IMR-90 (cell line): ENCODE measurements at regions not wholly inside any gene's neighbourhood (a gene's known extent, or its start where the extent isn't known, plus 50 kb on each side); places are given as distances from the start of the nearest gene placed in this dataset.

Source experiments
- ATAC-seq: fragments of 200-7000 bp; cut with Tn5 transposase; 2 replicates; pipeline ENCODE4 v1.9.1; 2020; ENCODE audit warnings: low read depth, mild to moderate bottlenecking, moderate library complexity
- BruUV-seq: library from RNA; stranded (reverse); fragments of 400-500 nt; replicated peaks from 2 replicates; lab custom pipeline; 2021; lab: Mats Ljungman, UMichigan
- CTCF ChIA-PET: fragments of 300-600 bp; formaldehyde crosslinking; extraction: SDS; loops from one replicate; lab custom pipeline; 2021; ENCODE audit warnings: antibody characterized with exemption; lab: Yijun Ruan, JAX
- POLR2A ChIA-PET: fragments of 300-600 bp; sonication (Branson Sonifier 250); formaldehyde crosslinking; loops from one replicate; lab custom pipeline; 2022; ENCODE audit warnings: antibody characterized with exemption; ENCODE audit not compliant: unreplicated experiment; lab: Charles Lee
- DNase-seq: peaks from one replicate; pipeline ENCODE4 v3.0.0; 2013
- H2AFZ ChIP-seq: replicated peaks from 2 replicates; pipeline ENCODE3; 2013; ENCODE audit warnings: low read length, mild to moderate bottlenecking; ENCODE audit not compliant: poor library complexity
- H2AK5ac ChIP-seq: 2 replicates; pipeline ENCODE4 v1.6.1; 2013; ENCODE audit warnings: low read depth, low read length, inconsistent platforms
- H2AK9ac ChIP-seq: replicated peaks from 2 replicates; pipeline ENCODE3; 2013; ENCODE audit warnings: mild to moderate bottlenecking, low read depth, low read length, moderate library complexity; ENCODE audit not compliant: poor library complexity
- H2BK120ac ChIP-seq: 2 replicates; pipeline ENCODE4 v1.6.1; 2013; ENCODE audit warnings: low read depth, low read length, inconsistent platforms
- H2BK15ac ChIP-seq: 3 replicates; pipeline ENCODE4 v1.6.1; 2013; ENCODE audit warnings: low read depth, low read length, inconsistent platforms
- H2BK20ac ChIP-seq: 2 replicates; pipeline ENCODE4 v1.6.1; 2013; ENCODE audit warnings: low read depth, mild to moderate bottlenecking, inconsistent platforms, low read length, moderate library complexity
- H2BK5ac ChIP-seq: 2 replicates; pipeline ENCODE4 v1.6.1; 2013; ENCODE audit warnings: mild to moderate bottlenecking, low read depth, low read length, inconsistent platforms; ENCODE audit not compliant: poor library complexity, severe bottlenecking
- H3K14ac ChIP-seq: replicated peaks from 2 replicates; pipeline ENCODE4 v1.6.1; 2013; ENCODE audit warnings: low read depth, low read length, inconsistent platforms
- H3K18ac ChIP-seq: 2 replicates; pipeline ENCODE4 v1.6.1; 2013; ENCODE audit warnings: low read depth, low read length, control low read depth
- H3K23ac ChIP-seq: 2 replicates; pipeline ENCODE4 v1.6.1; 2013; ENCODE audit warnings: low read depth, low read length, inconsistent platforms
- H3K27ac ChIP-seq: 2 replicates; pipeline ENCODE4 v1.5.1; 2013; ENCODE audit warnings: mild to moderate bottlenecking, control low read depth, low read length; ENCODE audit not compliant: insufficient read depth
- H3K27me3 ChIP-seq: 2 replicates; pipeline ENCODE4 v1.6.1; 2013; ENCODE audit warnings: low read length; ENCODE audit not compliant: control insufficient read depth, insufficient read depth
- H3K36me3 ChIP-seq: 2 replicates; pipeline ENCODE4 v1.6.1; 2013; ENCODE audit warnings: low read length, mixed read lengths; ENCODE audit not compliant: control insufficient read depth, insufficient read depth
- H3K4ac ChIP-seq: 2 replicates; pipeline ENCODE4 v1.6.1; 2013; ENCODE audit warnings: low read depth, low read length, inconsistent platforms
- H3K4me1 ChIP-seq: 2 replicates; pipeline ENCODE4 v1.6.1; 2013; ENCODE audit warnings: low read length, mixed read lengths; ENCODE audit not compliant: control insufficient read depth, insufficient read depth
- H3K4me2 ChIP-seq: 2 replicates; pipeline ENCODE4 v1.6.1; 2013; ENCODE audit warnings: low read depth, mild to moderate bottlenecking, control low read depth, low read length, moderate library complexity
- H3K4me3 ChIP-seq: 2 replicates; pipeline ENCODE4 v1.5.1; 2013; ENCODE audit warnings: low read depth, mild to moderate bottlenecking, control low read depth, low read length, moderate library complexity; ENCODE audit not compliant: insufficient read depth
- H3K56ac ChIP-seq: 2 replicates; pipeline ENCODE4 v1.6.1; 2013; ENCODE audit warnings: low read length, inconsistent platforms; ENCODE audit not compliant: insufficient read depth; ENCODE audit errors: extremely low read depth
- H3K79me1 ChIP-seq, 2 experiments: 2 replicates each; pipeline ENCODE4 v1.6.1; 2013; ENCODE audit warnings: low read length in 2 of 2, inconsistent platforms in 1 of 2, low read depth in 1 of 2
- H3K9ac ChIP-seq: 2 replicates; pipeline ENCODE4 v1.6.1; 2013; ENCODE audit warnings: low read depth, low read length, control low read depth
- H3K9me1 ChIP-seq: 2 replicates; pipeline ENCODE4 v1.6.1; 2013; ENCODE audit warnings: low read length, inconsistent platforms; ENCODE audit not compliant: insufficient read depth
- H3K9me3 ChIP-seq: 2 replicates; pipeline ENCODE4 v1.6.1; 2013; ENCODE audit warnings: low read length; ENCODE audit not compliant: control insufficient read depth, insufficient read depth
- H4K20me1 ChIP-seq: 2 replicates; pipeline ENCODE4 v1.6.1; 2013; ENCODE audit warnings: low read length, inconsistent platforms; ENCODE audit not compliant: insufficient read depth
- H4K5ac ChIP-seq: 2 replicates; pipeline ENCODE4 v1.6.1; 2013; ENCODE audit warnings: mild to moderate bottlenecking, low read depth, low read length, control low read depth
- H4K8ac ChIP-seq, 2 experiments: 2 replicates each; pipeline ENCODE4 v1.6.1; 2013; ENCODE audit warnings: low read depth in 2 of 2, low read length in 2 of 2, control low read depth in 1 of 2, inconsistent platforms in 1 of 2
- H4K91ac ChIP-seq: 2 replicates; pipeline ENCODE4 v1.6.1; 2013; ENCODE audit warnings: low read depth, low read length, inconsistent platforms; ENCODE audit not compliant: insufficient read depth
- BHLHE40 ChIP-seq: fragments of 150-350 bp; IDR thresholded peaks from 2 replicates; pipeline ENCODE4 v1.6.1; 2016; ENCODE audit warnings: mild to moderate bottlenecking, low read depth, low read length
- CEBPB ChIP-seq: IDR thresholded peaks from 2 replicates; pipeline ENCODE4 v1.6.1; 2012; ENCODE audit warnings: low read depth, low read length, improper control_type of control experiment
- CHD1 ChIP-seq: IDR thresholded peaks from 2 replicates; pipeline ENCODE4 v1.6.1; 2012; ENCODE audit warnings: low read depth, low read length, improper control_type of control experiment
- FOS ChIP-seq: fragments of 150-350 bp; IDR thresholded peaks from 2 replicates; pipeline ENCODE4 v1.6.1; 2016; ENCODE audit warnings: low read depth, low read length
- MAFK ChIP-seq: IDR thresholded peaks from 2 replicates; pipeline ENCODE4 v1.6.1; 2012; ENCODE audit warnings: low read depth, low read length, improper control_type of control experiment
- MAZ ChIP-seq: IDR thresholded peaks from 2 replicates; pipeline ENCODE4 v1.6.1; 2012; ENCODE audit warnings: low read depth, mild to moderate bottlenecking, low read length, improper control_type of control experiment, moderate library complexity, borderline replicate concordance
- MXI1 ChIP-seq: IDR thresholded peaks from 2 replicates; pipeline ENCODE4 v1.6.1; 2012; ENCODE audit warnings: low read depth, mild to moderate bottlenecking, low read length, moderate library complexity, borderline replicate concordance
- NFE2L2 ChIP-seq: fragments of 150-350 bp; IDR thresholded peaks from 2 replicates; pipeline ENCODE4 v1.6.1; 2016; ENCODE audit warnings: low read depth, mild to moderate bottlenecking, low read length
- POLR2A ChIP-seq: IDR thresholded peaks from 2 replicates; pipeline ENCODE4 v1.6.1; 2012; ENCODE audit warnings: mild to moderate bottlenecking, low read depth, low read length
- RAD21 ChIP-seq: IDR thresholded peaks from 2 replicates; pipeline ENCODE4 v1.6.1; 2012; ENCODE audit warnings: low read length, improper control_type of control experiment
- RCOR1 ChIP-seq: IDR thresholded peaks from 2 replicates; pipeline ENCODE4 v1.6.1; 2012; ENCODE audit warnings: mild to moderate bottlenecking, low read length, improper control_type of control experiment; ENCODE audit not compliant: insufficient replicate concordance
- RFX5 ChIP-seq: IDR thresholded peaks from 2 replicates; pipeline ENCODE4 v1.8.0; 2012; ENCODE audit warnings: low read depth, mild to moderate bottlenecking, low read length, moderate library complexity
- SMC3 ChIP-seq: fragments of 150-350 bp; IDR thresholded peaks from 2 replicates; pipeline ENCODE4 v1.6.1; 2016; ENCODE audit warnings: low read depth, mild to moderate bottlenecking, antibody characterized with exemption, low read length, moderate library complexity
- WGBS, 2 experiments: methylation state at CpG; one replicate each; pipeline versions ENCODE4 v1.1.5 to v1.1.7; 2013; ENCODE audit warnings: missing lambda C conversion rate in 2 of 2; ENCODE audit not compliant: insufficient read length in 1 of 2; ENCODE audit errors: extremely low coverage in 2 of 2; 5-methylcytosine and 5-hydroxymethylcytosine counted together
- dilution Hi-C: fragments of 300-500 bp; cut with HindIII; formaldehyde crosslinking; loops from one replicate; pipeline ENCODE4 v1.14.3; 2018; ENCODE audit warnings: low sequenced_read_pairs; ENCODE audit not compliant: unreplicated experiment
- in situ Hi-C: fragments of 300-500 bp; cut with MboI; formaldehyde crosslinking; loops from 3 replicates; pipeline ENCODE4 v1.14.3; 2019; ENCODE audit warnings: low sequenced_read_pairs, inconsistent platforms, mixed read lengths
- intact Hi-C: fragments of 100-400 bp; cut with micrococcal nuclease; formaldehyde crosslinking; loops from 2 replicates; pipeline ENCODE4 v1.10.0; 2022
- TF ChIP-seq, protein P1 (sequence below): fragments of 150-350 bp; IDR thresholded peaks from 2 replicates; pipeline ENCODE4 v1.6.1; 2016; ENCODE audit warnings: low read depth, mild to moderate bottlenecking, low read length, moderate library complexity, borderline replicate concordance
- TF ChIP-seq, protein P2 (sequence below): conservative IDR thresholded peaks from 2 replicates; pipeline ENCODE4 v1.5.1; 2012; ENCODE audit warnings: mild to moderate bottlenecking, low read depth, low read length, improper control_type of control experiment
- TF ChIP-seq, protein P3 (sequence below): fragments of 150-350 bp; IDR thresholded peaks from 2 replicates; pipeline ENCODE4 v1.6.1; 2017; ENCODE audit warnings: mild to moderate bottlenecking, antibody characterized with exemption, low read length, low read depth

DNA sequence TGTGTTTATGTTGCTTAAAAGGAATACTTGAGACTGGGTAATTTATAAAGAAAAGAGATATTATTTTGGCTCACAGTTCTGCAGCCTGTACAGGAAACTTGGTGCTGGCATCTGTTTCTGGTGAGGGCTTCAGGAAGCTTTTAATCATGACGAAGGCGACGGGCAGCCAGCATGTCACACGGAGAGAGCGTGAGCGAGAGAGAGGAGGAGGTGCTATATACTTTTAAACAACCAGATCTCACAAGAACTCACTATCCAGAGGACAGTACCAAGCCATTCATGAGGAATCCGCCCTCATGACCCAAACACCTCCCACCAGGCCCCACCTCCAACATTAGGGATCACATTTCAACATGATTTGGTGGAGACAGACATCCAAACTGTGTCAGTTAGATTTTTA is 163.4 kb upstream of the TSC22D1 start:
- Histone ChIP-seq H2BK20ac (no peak overlapping the region), H2AK5ac (no peak overlapping the region), H3K18ac (no peak overlapping the region), H3K27me3 (no peaks in the 10 kb centered on the region), H2AFZ (no peak overlapping the region), H3K9me3 (no peaks in the 10 kb centered on the region; the same call in 1 of the 2 replicates), H3K9me1 (peaks cover 3% of the 10 kb centered on the region), H3K9ac (no peak overlapping the region), H2AK9ac (no peak overlapping the region), H2BK120ac (no peak overlapping the region), H3K36me3 (no peaks in the 10 kb centered on the region), H3K4me1 (peaks cover 4% of the 10 kb centered on the region), H2BK5ac (no peak overlapping the region), H3K56ac (no peak overlapping the region), H4K20me1 (no peaks in the 10 kb centered on the region), H3K23ac (no peak overlapping the region), H3K4ac (no peak overlapping the region), H3K27ac (no peak overlapping the region), H3K79me1 (no peaks in the 10 kb centered on the region), H4K5ac (no peak overlapping the region), H2BK15ac (no peak overlapping the region), H4K8ac (no peak overlapping the region), H3K4me3 (no peak overlapping the region), H4K91ac (no peak overlapping the region), H3K4me2 (no peak overlapping the region), H3K14ac (no peak overlapping the region)
- intact Hi-C loops: no loop called here
- in situ Hi-C loops: no loop called here
- dilution Hi-C loops: no loop called here
- TF ChIP-seq, protein P1, sequence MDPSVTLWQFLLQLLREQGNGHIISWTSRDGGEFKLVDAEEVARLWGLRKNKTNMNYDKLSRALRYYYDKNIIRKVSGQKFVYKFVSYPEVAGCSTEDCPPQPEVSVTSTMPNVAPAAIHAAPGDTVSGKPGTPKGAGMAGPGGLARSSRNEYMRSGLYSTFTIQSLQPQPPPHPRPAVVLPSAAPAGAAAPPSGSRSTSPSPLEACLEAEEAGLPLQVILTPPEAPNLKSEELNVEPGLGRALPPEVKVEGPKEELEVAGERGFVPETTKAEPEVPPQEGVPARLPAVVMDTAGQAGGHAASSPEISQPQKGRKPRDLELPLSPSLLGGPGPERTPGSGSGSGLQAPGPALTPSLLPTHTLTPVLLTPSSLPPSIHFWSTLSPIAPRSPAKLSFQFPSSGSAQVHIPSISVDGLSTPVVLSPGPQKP: no peak
- TF ChIP-seq MAZ: no peak
- no peak for TF ChIP-seq NFE2L2
- TF ChIP-seq POLR2A: no peak
- no peak for TF ChIP-seq CEBPB
- TF ChIP-seq CHD1: no peak
- TF ChIP-seq, protein P2, sequence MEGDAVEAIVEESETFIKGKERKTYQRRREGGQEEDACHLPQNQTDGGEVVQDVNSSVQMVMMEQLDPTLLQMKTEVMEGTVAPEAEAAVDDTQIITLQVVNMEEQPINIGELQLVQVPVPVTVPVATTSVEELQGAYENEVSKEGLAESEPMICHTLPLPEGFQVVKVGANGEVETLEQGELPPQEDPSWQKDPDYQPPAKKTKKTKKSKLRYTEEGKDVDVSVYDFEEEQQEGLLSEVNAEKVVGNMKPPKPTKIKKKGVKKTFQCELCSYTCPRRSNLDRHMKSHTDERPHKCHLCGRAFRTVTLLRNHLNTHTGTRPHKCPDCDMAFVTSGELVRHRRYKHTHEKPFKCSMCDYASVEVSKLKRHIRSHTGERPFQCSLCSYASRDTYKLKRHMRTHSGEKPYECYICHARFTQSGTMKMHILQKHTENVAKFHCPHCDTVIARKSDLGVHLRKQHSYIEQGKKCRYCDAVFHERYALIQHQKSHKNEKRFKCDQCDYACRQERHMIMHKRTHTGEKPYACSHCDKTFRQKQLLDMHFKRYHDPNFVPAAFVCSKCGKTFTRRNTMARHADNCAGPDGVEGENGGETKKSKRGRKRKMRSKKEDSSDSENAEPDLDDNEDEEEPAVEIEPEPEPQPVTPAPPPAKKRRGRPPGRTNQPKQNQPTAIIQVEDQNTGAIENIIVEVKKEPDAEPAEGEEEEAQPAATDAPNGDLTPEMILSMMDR: no peak
- TF ChIP-seq BHLHE40: no peak
- TF ChIP-seq MAFK: no peak
- TF ChIP-seq, protein P3, sequence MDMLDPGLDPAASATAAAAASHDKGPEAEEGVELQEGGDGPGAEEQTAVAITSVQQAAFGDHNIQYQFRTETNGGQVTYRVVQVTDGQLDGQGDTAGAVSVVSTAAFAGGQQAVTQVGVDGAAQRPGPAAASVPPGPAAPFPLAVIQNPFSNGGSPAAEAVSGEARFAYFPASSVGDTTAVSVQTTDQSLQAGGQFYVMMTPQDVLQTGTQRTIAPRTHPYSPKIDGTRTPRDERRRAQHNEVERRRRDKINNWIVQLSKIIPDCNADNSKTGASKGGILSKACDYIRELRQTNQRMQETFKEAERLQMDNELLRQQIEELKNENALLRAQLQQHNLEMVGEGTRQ: no peak
- TF ChIP-seq MXI1: no peak
- no peak for TF ChIP-seq RFX5
- no peak for TF ChIP-seq SMC3
- TF ChIP-seq RCOR1: no peak
- TF ChIP-seq RAD21: no peak
- TF ChIP-seq FOS: no peak
- BruUV-seq: no TSS peak
- WGBS, 2 experiments: no CpG with 5 or more reads among the region's 7 CpGs
- ChIA-PET POLR2A (no interaction called here), CTCF (no interaction called here)
- DNase-seq: peak; percentile 15
- ATAC-seq: peak; percentile 56
